ENCODE measurements at regions not wholly inside any gene's neighbourhood (a gene's known extent, or its start where the extent isn't known, plus 50 kb on each side); places are given as distances from the start of the nearest gene placed in this dataset.

- TF ChIP-seq EP300 (IDR thresholded peaks at IDR 0.05) (no peak), CTCF (IDR thresholded peaks at IDR 0.05) (no peak), POLR2A (IDR thresholded peaks at IDR 0.05) (no peak)
Observed at GRCh38 chr2:223283329-223283728, 231.3 kb downstream of the KCNE4 start.
